MM.1S (cell line): ENCODE measurements at regions not wholly inside any gene's neighbourhood (a gene's known extent, or its start where the extent isn't known, plus 50 kb on each side); places are given as distances from the start of the nearest gene placed in this dataset.

Experiments
- DNase-seq: peaks from one replicate; pipeline ENCODE4 v3.0.0-alpha.2; 2015
- H2AFZ ChIP-seq: fragments of 300-600 bp; sonication (generic); 2 replicates; pipeline ENCODE4 v1.6.0; 2016; ENCODE audit warnings: antibody characterized with exemption, low read length
- H3F3A ChIP-seq: fragments of 300-600 bp; sonication (generic); 2 replicates; pipeline ENCODE4 v1.6.1; 2016; ENCODE audit warnings: mild to moderate bottlenecking, antibody characterized with exemption, low read length, moderate library complexity, mixed read lengths; ENCODE audit not compliant: insufficient read depth
- H3K27ac ChIP-seq: fragments of 300-600 bp; sonication (generic); 2 replicates; pipeline ENCODE4 v1.5.1; 2016; ENCODE audit warnings: mild to moderate bottlenecking, low read length
- H3K27me3 ChIP-seq: fragments of 300-600 bp; sonication (generic); replicated peaks from 2 replicates; pipeline ENCODE4 v1.6.0; 2016; ENCODE audit warnings: low read length; ENCODE audit not compliant: insufficient read depth
- H3K36me3 ChIP-seq: fragments of 300-600 bp; sonication (generic); replicated peaks from 2 replicates; pipeline ENCODE4 v1.6.1; 2016; ENCODE audit warnings: mild to moderate bottlenecking, low read length, mixed read lengths; ENCODE audit not compliant: insufficient read depth
- H3K4me1 ChIP-seq: fragments of 300-600 bp; sonication (generic); 2 replicates; pipeline ENCODE4 v1.6.1; 2016; ENCODE audit warnings: low read length, mixed read lengths
- H3K4me2 ChIP-seq: fragments of 300-600 bp; sonication (generic); 2 replicates; pipeline ENCODE4 v1.6.0; 2016; ENCODE audit warnings: low read depth, low read length
- H3K4me3 ChIP-seq: fragments of 300-600 bp; sonication (generic); 2 replicates; pipeline ENCODE4 v1.5.1; 2016; ENCODE audit warnings: low read length, mixed read lengths
- H3K79me2 ChIP-seq: fragments of 300-600 bp; sonication (generic); 2 replicates; pipeline ENCODE4 v1.6.1; 2016; ENCODE audit warnings: mixed run types, low read length, mixed read lengths
- H3K9ac ChIP-seq: fragments of 300-600 bp; sonication (generic); 2 replicates; pipeline ENCODE4 v1.6.1; 2016; ENCODE audit warnings: low read length, mixed read lengths
- H3K9me2 ChIP-seq: fragments of 300-600 bp; sonication (generic); replicated peaks from 2 replicates; pipeline ENCODE4 v1.6.1; 2016; ENCODE audit warnings: mild to moderate bottlenecking, low read length, mixed read lengths; ENCODE audit not compliant: insufficient read depth
- H3K9me3 ChIP-seq: fragments of 300-600 bp; sonication (generic); replicated peaks from 2 replicates; pipeline ENCODE4 v1.6.1; 2016; ENCODE audit warnings: mild to moderate bottlenecking, low read length, mixed read lengths; ENCODE audit not compliant: insufficient read depth
- H4K20me1 ChIP-seq: fragments of 300-600 bp; sonication (generic); 2 replicates; pipeline ENCODE4 v1.6.1; 2016; ENCODE audit warnings: mild to moderate bottlenecking, low read length, moderate library complexity, mixed read lengths; ENCODE audit not compliant: insufficient read depth
- CTCF ChIP-seq: fragments of 300-600 bp; sonication (generic); IDR thresholded peaks from 2 replicates; pipeline ENCODE4 v1.5.1; 2016; ENCODE audit warnings: antibody characterized with exemption, low read length, mixed read lengths
- EZH2 ChIP-seq: fragments of 300-600 bp; sonication (generic); optimal IDR thresholded peaks from 2 replicates; pipeline ENCODE3; 2017; ENCODE audit warnings: low read depth, mild to moderate bottlenecking, antibody characterized with exemption, low read length, mixed read lengths
- EZH2phosphoT487 ChIP-seq: fragments of 300-600 bp; sonication (generic); IDR thresholded peaks from 2 replicates; pipeline ENCODE4 v1.6.1; 2018; ENCODE audit warnings: antibody characterized with exemption, low read length

GRCh38 chr17:63102034-63102433, 136.0 kb downstream of the TANC2 start:
- no peaks in the 10 kb centered on the region for H4K20me1 ChIP-seq
- no peak for DNase-seq
- no peaks in the 10 kb centered on the region for H3K27me3 ChIP-seq
- no peak overlapping the region for H3K9ac ChIP-seq
- TF ChIP-seq CTCF (no peak), EZH2phosphoT487 (no peak), EZH2 (no peak)
- no peak overlapping the region for H2AFZ ChIP-seq
- no peaks in the 10 kb centered on the region for H3K4me1 ChIP-seq
- H3K9me3 ChIP-seq: no peaks in the 10 kb centered on the region
- H3K9me2 ChIP-seq: no peaks in the 10 kb centered on the region
- H3K4me2 ChIP-seq: no peak overlapping the region
- no peaks in the 10 kb centered on the region for H3F3A ChIP-seq
- H3K79me2 ChIP-seq: no peaks in the 10 kb centered on the region
- H3K4me3 ChIP-seq: no peak overlapping the region
- H3K36me3 ChIP-seq: no peaks in the 10 kb centered on the region
- no peak overlapping the region for H3K27ac ChIP-seq

GRCh38 chr17:63106050-63106449, 140.0 kb downstream of the TANC2 start:
- Histone ChIP-seq H3K4me2 (no peak overlapping the region), H3K4me1 (peaks cover 12% of the 10 kb centered on the region; the same call in 1 of the 2 replicates), H4K20me1 (no peaks in the 10 kb centered on the region), H2AFZ (no peak overlapping the region), H3K79me2 (no peaks in the 10 kb centered on the region), H3K27ac (no peak overlapping the region), H3K4me3 (no peak overlapping the region), H3K9me3 (no peaks in the 10 kb centered on the region), H3K36me3 (no peaks in the 10 kb centered on the region), H3K9ac (no peak overlapping the region), H3F3A (no peaks in the 10 kb centered on the region), H3K9me2 (no peaks in the 10 kb centered on the region), H3K27me3 (no peaks in the 10 kb centered on the region)
- no peak for DNase-seq
- TF ChIP-seq EZH2phosphoT487 (no peak), EZH2 (no peak), CTCF (no peak)

GRCh38 chr17:63109661-63110060, 143.6 kb downstream of the TANC2 start:
- no peaks in the 10 kb centered on the region for H3F3A ChIP-seq
- H3K36me3 ChIP-seq: no peaks in the 10 kb centered on the region
- H3K27ac ChIP-seq: no peak overlapping the region
- 0 out of 2 replicates have a peak overlapping the region, but pooled peaks have one; percentile 0 for H3K4me2 ChIP-seq
- no peak overlapping the region for H2AFZ ChIP-seq
- H3K9ac ChIP-seq: no peak overlapping the region
- no peaks in the 10 kb centered on the region for H3K9me3 ChIP-seq
- TF ChIP-seq EZH2 (no peak), CTCF (no peak), EZH2phosphoT487 (no peak)
- no peaks in the 10 kb centered on the region for H3K27me3 ChIP-seq
- H4K20me1 ChIP-seq: no peaks in the 10 kb centered on the region
- H3K9me2 ChIP-seq: no peaks in the 10 kb centered on the region
- DNase-seq: no peak
- no peak overlapping the region for H3K4me3 ChIP-seq
- H3K4me1 ChIP-seq: peaks cover 12% of the 10 kb centered on the region; the same call in 1 of the 2 replicates
- no peaks in the 10 kb centered on the region for H3K79me2 ChIP-seq
